Peyer's patch (tissue), 4 donors: ENCODE measurements at regions not wholly inside any gene's neighbourhood (a gene's known extent, or its start where the extent isn't known, plus 50 kb on each side); places are given as distances from the start of the nearest gene placed in this dataset.

Experiments
- DNase-seq, 3 donors: peaks; one replicate each; pipeline ENCODE4 v3.0.0-alpha.2; 2017 to 2019
- H3K27ac ChIP-seq, 4 donors: fragments of 200-600 bp; sonication (generic); one replicate each; pipeline ENCODE4 v1.5.1; 2016 to 2019
- H3K27me3 ChIP-seq, 2 donors: fragments of 200-600 bp; sonication (generic); one replicate each; pipeline ENCODE4 v1.5.1; 2019
- H3K36me3 ChIP-seq, 3 donors: fragments of 200-600 bp; sonication (generic); one replicate each; pipeline ENCODE4 v1.5.1; 2016 to 2019
- H3K4me1 ChIP-seq, 4 donors: fragments of 200-600 bp; sonication (generic); one replicate each; pipeline ENCODE4 v1.5.1; 2016 to 2019
- H3K4me3 ChIP-seq, 4 donors: fragments of 200-600 bp; sonication (generic); 1 replicate in 3 of 4; 2 replicates in 1 of 4; pipeline ENCODE4 v1.5.1; 2016 to 2019; ENCODE audit warnings: mild to moderate bottlenecking in 1 of 4
- H3K9me3 ChIP-seq, 4 donors: fragments of 200-600 bp; sonication (generic); one replicate each; pipeline ENCODE4 v1.5.1; 2016 to 2019; ENCODE audit warnings: mild to moderate bottlenecking in 1 of 4
- CTCF ChIP-seq, 6 experiments: fragments of 450-650 bp in 4 of 6; fragments of 200-600 bp in 2 of 6; sonication (generic) in 1 of 6; IDR thresholded peaks; one replicate each; pipeline ENCODE4 v1.5.1; 2017 to 2019; ENCODE audit warnings: antibody characterized with exemption in 6 of 6, mild to moderate bottlenecking in 3 of 6, moderate library complexity in 1 of 6
- POLR2A ChIP-seq, 2 donors: fragments of 450-650 bp; IDR thresholded peaks; one replicate each; pipeline ENCODE4 v1.5.1; 2017; ENCODE audit warnings: antibody characterized with exemption in 2 of 2, mild to moderate bottlenecking in 2 of 2, moderate library complexity in 2 of 2
- small RNA-seq, 2 donors: library from RNA; depleted of rRNA; stranded (forward); fragments of <200 nt; gene quantifications; one replicate each; pipeline ENCODE3, GENCODE V24; 2016

GRCh38 chr15:97902140-97902780 lies 58.2 kb upstream of the ARRDC4 start:
- no peak for DNase-seq
- TF ChIP-seq CTCF (IDR thresholded peaks at IDR 0.05) = no peak
- TF ChIP-seq POLR2A (IDR thresholded peaks at IDR 0.05) = no peak

DNA sequence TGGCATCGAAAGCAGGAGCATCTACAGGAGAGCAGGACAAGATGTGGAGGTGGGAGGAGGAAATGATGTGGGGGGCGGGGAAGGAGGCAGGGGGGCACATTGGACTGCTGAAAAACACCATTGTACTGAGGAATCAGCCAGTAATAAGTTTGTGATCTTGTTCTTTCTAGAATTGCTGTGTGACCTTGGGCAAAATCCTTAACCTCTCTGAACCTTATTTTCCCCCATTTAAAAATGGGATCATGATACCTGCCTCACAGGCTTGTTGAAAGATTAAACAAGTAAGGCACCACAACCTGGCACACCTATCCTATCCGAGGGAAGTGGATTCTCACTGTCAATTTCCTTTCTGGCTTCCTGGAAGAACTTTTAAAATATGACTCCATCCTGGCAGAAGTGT lies 56.9 kb upstream of the ARRDC4 start:
- DNase-seq = no peak
- TF ChIP-seq CTCF (IDR thresholded peaks at IDR 0.05) (no peak), POLR2A (IDR thresholded peaks at IDR 0.05) (no peak)

More at GRCh38 chr15:97902140-97902780, 58.2 kb upstream of the ARRDC4 start:
- Histone ChIP-seq H3K4me3 (no peak overlapping the region), H3K36me3 (no peaks in the 10 kb centered on the region), H3K27me3 (no peaks in the 10 kb centered on the region), H3K27ac (no peak overlapping the region), H3K9me3 (no peaks in the 10 kb centered on the region), H3K4me1 (no peaks in the 10 kb centered on the region)

DNA sequence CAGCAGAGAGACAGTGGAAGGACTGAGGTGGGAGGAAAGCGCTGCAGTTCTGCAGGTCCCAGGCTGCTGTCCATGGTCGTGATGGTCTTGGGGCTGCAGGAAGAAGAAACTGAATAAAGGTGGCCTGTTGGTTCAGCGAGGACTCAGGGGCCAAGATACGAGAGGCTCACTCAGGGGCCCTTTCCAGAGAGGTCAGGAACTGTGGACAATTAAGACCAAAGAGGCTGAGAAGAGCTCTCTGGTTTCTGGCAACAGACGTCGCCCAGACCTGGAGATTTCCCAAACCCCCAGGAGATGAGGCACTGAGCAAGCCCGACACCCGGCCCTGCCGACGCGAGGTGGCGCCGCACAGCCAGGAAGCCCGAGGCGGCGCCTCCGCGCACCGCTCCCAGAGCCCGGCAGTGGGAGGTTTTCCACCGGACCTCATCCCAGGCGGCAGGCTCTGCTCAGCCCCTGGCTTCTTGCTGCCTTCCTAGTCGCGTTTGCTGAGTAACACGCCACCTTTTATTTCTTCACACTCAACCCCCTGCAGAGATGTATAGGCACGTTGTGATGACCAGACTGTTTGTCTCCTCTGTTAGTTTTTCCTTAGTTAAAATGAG lies 56.4 kb upstream of the ARRDC4 start:
- Histone ChIP-seq H3K4me3 (no peak overlapping the region), H3K27me3 (no peaks in the 10 kb centered on the region), H3K9me3 (no peaks in the 10 kb centered on the region), H3K4me1 (no peaks in the 10 kb centered on the region), H3K36me3 (no peaks in the 10 kb centered on the region), H3K27ac (no peak overlapping the region)
- peak in 2 of 3 donors; percentile 80 to 83 for DNase-seq
- TF ChIP-seq CTCF (IDR thresholded peaks at IDR 0.05) = peak in 4 of 6 experiments; percentile 48 to 85 (median 80)
- TF ChIP-seq POLR2A (IDR thresholded peaks at IDR 0.05) = no peak

More for the DNA sequence above, 56.9 kb upstream of the ARRDC4 start:
- Histone ChIP-seq H3K27me3 (no peaks in the 10 kb centered on the region), H3K4me1 (no peaks in the 10 kb centered on the region), H3K4me3 (no peak overlapping the region), H3K9me3 (no peaks in the 10 kb centered on the region), H3K36me3 (no peaks in the 10 kb centered on the region), H3K27ac (no peak overlapping the region)

DNA sequence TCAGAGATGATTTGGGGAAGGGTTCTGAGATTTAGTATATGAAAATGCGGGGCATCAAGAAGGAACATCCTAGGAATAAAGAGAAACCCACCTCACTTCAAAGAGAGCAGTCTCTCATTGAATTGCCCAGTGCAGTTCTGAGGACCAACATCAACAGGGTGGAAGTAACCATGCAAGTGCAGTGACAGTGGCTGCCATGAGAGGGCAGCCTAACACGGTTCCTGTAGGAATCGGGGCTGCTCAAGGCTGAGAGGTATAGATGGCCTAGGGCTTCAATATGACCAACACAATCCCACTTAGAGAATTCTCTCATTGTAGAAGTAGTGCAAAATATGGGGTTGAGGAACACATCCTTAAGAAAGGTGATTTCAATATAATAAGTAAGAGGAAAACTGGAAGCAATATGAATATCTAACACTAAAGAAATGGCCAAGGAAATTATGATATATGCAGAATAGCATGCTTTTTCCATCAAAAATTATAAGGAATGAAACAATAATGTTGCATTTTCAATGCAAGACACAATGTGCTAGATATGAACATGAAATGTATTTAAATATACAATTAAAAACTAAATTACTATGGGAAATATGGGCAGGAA lies 51.1 kb upstream of the ARRDC4 start:
- no peaks in the 10 kb centered on the region for H3K36me3 ChIP-seq
- no peaks in the 10 kb centered on the region for H3K4me1 ChIP-seq
- no peak overlapping the region for H3K27ac ChIP-seq
- H3K4me3 ChIP-seq = no peak overlapping the region
- H3K27me3 ChIP-seq = no peaks in the 10 kb centered on the region
- peak in 5 of 6 experiments; percentile 46 to 91 (median 89) for TF ChIP-seq CTCF (IDR thresholded peaks at IDR 0.05)
- no peak for TF ChIP-seq POLR2A (IDR thresholded peaks at IDR 0.05)
- DNase-seq = peak in 2 of 3 donors; percentile 78 to 85
- H3K9me3 ChIP-seq = no peaks in the 10 kb centered on the region

Small RNA genes in the stretch of these regions (small RNA-seq; reads per million reads assigned to genes)
- gene AC110588.1 = 0 reads per million in 2 donors
- 0 reads per million in 2 donors for gene RF00017
- gene RNA5SP401 = 0 reads per million in 2 donors
